Testis (tissue), 2 donors: ENCODE measurements at regions not wholly inside any gene's neighbourhood (a gene's known extent, or its start where the extent isn't known, plus 50 kb on each side); places are given as distances from the start of the nearest gene placed in this dataset.

Experiments
- DNase-seq: peaks from one replicate; pipeline ENCODE4 v3.0.0-alpha.2; 2019
- H3K27ac ChIP-seq, 2 donors: fragments of 200-600 bp; sonication (generic); one replicate each; pipeline ENCODE4 v1.5.1; 2019
- H3K27me3 ChIP-seq: fragments of 200-600 bp; sonication (generic); one replicate; pipeline ENCODE4 v1.5.1; 2019
- H3K36me3 ChIP-seq: fragments of 200-600 bp; sonication (generic); one replicate; pipeline ENCODE4 v1.5.1; 2017; ENCODE audit warnings: low read depth; ENCODE audit errors: missing control alignments
- H3K4me1 ChIP-seq: fragments of 200-600 bp; sonication (generic); one replicate; pipeline ENCODE4 v1.5.1; 2019
- H3K4me3 ChIP-seq, 2 donors: fragments of 200-600 bp; sonication (generic); one replicate each; pipeline ENCODE4 v1.5.1; 2017 to 2019
- H3K9me3 ChIP-seq: fragments of 200-600 bp; sonication (generic); one replicate; pipeline ENCODE4 v1.5.1; 2017
- POLR2A ChIP-seq: fragments of 450-650 bp; IDR thresholded peaks from one replicate; pipeline ENCODE4 v1.6.1; 2017; ENCODE audit warnings: antibody characterized with exemption, mild to moderate bottlenecking, moderate library complexity
- WGBS, 2 donors: methylation state at CpG; one replicate each; pipeline ENCODE4 v1.1.5; 2018; 5-methylcytosine and 5-hydroxymethylcytosine counted together
- intact Hi-C: fragments of 100-400 bp; cut with DNase I; formaldehyde crosslinking; loops from one replicate; pipeline ENCODE4 v1.15.1; 2023; ENCODE audit warnings: low total_unique reads
- TF ChIP-seq, protein P1 (sequence below), 3 experiments: fragments of 450-650 bp in 2 of 3; fragments of 200-600 bp in 1 of 3; sonication (generic) in 1 of 3; IDR thresholded peaks; one replicate each; pipeline ENCODE4 v1.5.1; 2016 to 2019; ENCODE audit warnings: antibody characterized with exemption in 3 of 3, mild to moderate bottlenecking in 2 of 3, moderate library complexity in 1 of 3

DNA sequence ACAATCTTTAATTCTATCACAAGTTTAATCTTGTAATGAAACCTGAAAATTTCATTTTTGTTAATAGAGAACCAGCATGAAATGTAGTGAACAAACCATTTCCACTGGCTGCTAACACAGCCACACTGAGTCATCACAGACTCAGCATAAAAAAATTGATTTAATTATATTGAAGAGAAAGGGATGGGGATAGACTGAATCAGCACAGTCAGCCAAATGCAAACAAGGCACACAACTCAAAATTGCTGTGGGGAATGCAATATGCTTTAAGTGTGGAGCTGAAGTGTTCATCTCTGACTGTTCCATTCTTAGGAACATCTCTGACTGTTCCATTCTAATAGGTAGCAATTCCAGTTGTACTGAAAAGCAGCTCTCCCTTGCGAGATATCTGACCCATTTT, 299.8 kb downstream of the MRPL39 start:
- no peaks in the 10 kb centered on the region for H3K4me1 ChIP-seq
- no peaks in the 10 kb centered on the region for H3K9me3 ChIP-seq
- intact Hi-C loops = no loop called here
- H3K27ac ChIP-seq = no peak overlapping the region
- no peak overlapping the region for H3K4me3 ChIP-seq
- no peak for TF ChIP-seq POLR2A
- TF ChIP-seq, protein P1, sequence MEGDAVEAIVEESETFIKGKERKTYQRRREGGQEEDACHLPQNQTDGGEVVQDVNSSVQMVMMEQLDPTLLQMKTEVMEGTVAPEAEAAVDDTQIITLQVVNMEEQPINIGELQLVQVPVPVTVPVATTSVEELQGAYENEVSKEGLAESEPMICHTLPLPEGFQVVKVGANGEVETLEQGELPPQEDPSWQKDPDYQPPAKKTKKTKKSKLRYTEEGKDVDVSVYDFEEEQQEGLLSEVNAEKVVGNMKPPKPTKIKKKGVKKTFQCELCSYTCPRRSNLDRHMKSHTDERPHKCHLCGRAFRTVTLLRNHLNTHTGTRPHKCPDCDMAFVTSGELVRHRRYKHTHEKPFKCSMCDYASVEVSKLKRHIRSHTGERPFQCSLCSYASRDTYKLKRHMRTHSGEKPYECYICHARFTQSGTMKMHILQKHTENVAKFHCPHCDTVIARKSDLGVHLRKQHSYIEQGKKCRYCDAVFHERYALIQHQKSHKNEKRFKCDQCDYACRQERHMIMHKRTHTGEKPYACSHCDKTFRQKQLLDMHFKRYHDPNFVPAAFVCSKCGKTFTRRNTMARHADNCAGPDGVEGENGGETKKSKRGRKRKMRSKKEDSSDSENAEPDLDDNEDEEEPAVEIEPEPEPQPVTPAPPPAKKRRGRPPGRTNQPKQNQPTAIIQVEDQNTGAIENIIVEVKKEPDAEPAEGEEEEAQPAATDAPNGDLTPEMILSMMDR (IDR thresholded peaks at IDR 0.05) = no peak
- 85 to 94% methylated on average over 1 of the region's 1 CpG for WGBS, 2 donors
- no peaks in the 10 kb centered on the region for H3K27me3 ChIP-seq
- DNase-seq = no peak
- no peaks in the 10 kb centered on the region for H3K36me3 ChIP-seq

DNA sequence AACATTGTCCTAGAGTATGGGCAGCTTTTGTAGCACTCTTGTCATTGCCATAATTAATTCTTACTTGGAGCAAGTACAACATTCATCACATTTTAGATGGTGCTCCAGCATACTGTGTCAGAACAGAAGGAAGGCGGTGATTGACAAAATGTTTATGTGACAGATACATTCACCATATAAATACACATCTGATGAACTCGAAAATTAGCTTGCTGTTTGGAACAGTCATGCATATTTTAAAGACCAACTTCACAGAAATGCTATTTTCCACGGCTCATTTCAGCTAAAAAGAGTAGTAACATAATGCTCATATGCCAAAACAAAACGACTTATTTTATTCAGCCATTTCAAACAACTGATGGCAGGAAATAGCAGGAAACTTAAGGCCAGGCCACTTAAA, 302.7 kb downstream of the MRPL39 start:
- DNase-seq = no peak
- intact Hi-C loops = no loop called here
- Histone ChIP-seq H3K4me1 (no peaks in the 10 kb centered on the region), H3K9me3 (no peaks in the 10 kb centered on the region), H3K4me3 (no peak overlapping the region), H3K36me3 (no peaks in the 10 kb centered on the region), H3K27ac (no peak overlapping the region), H3K27me3 (no peaks in the 10 kb centered on the region)
- TF ChIP-seq POLR2A = no peak
- TF ChIP-seq, protein P1 (IDR thresholded peaks at IDR 0.05) = no peak
- 79 to 81% methylated on average over 4 of the region's 4 CpGs for WGBS, 2 donors

DNA sequence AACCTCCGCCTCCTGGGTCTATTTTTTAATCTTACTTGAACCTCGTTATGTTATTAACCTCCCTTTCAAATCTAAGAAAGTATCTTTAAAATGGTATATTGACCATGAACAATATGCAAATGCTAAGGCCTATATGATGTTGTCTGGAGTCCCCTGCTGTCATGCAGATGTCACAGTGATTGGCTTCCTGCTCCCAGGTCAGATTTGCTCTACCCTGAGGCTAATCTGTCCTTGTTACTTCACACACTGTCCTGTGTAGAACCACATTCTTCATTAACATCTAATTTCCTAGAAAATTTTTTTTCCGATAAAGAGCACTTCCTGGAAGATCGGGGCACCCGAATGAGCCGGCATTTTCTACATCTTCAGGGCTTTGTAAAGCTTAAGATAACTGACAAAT, 306.6 kb downstream of the MRPL39 start:
- Histone ChIP-seq H3K27me3 (no peaks in the 10 kb centered on the region), H3K36me3 (no peaks in the 10 kb centered on the region), H3K4me3 (no peak overlapping the region), H3K27ac (no peak overlapping the region), H3K4me1 (peaks cover 7% of the 10 kb centered on the region), H3K9me3 (no peaks in the 10 kb centered on the region)
- TF ChIP-seq, protein P1 (IDR thresholded peaks at IDR 0.05) = no peak
- TF ChIP-seq POLR2A = no peak
- WGBS, 2 donors = 86 to 88% methylated on average over 6 of the region's 6 CpGs
- DNase-seq = no peak
- intact Hi-C loops = no loop called here

DNA sequence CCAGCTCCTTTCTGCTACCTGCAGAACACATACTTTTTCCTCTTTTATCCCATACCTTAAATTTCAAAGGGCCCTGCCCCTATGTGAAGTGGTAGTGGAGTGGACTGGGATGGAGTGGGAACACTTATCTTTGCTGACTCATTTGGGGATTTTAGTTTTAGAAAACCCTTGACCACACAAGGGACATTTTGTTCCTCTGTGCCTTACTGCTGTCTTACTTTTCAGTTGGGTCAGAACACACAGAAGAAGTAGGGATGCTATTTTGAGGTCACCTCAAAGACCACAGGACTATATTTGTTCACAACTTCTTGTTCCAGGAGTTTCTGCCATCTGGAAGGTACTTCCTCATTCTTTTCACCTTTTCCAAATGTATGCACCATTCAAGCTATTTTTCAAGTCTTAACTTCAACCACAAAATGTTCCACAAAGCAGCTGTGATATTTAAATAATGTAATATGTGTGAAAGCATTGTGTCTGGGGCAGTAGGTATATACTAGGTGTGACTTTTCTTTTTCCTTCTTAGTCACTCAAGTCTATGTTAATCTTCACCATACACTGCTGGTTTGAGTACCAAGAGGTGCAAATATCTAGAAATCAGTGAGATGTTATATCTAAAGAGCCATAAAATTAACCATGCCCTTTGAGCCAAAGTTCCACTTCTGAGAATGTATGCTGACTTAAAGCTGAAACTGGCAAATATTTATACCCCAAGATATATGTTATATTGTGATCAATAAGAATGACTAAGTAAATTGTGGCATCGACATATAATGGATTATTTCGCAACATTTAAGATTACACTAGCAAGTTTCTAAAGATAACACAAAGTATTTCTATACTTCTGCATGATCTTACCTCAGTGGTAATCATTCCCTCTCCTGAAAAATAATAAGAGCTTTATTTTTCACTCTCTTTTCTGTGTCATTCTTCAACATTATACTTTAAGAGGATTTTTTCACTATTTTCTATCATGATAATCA, 308.5 kb downstream of the MRPL39 start:
- no peak overlapping the region for H3K27ac ChIP-seq
- H3K27me3 ChIP-seq = no peaks in the 10 kb centered on the region
- no peak for TF ChIP-seq POLR2A
- TF ChIP-seq, protein P1 (IDR thresholded peaks at IDR 0.05) = no peak
- intact Hi-C loops = no loop called here
- WGBS, 2 donors = 66 to 73% methylated on average over 2 of the region's 2 CpGs
- no peaks in the 10 kb centered on the region for H3K36me3 ChIP-seq
- H3K4me3 ChIP-seq = no peak overlapping the region
- no peak for DNase-seq
- H3K4me1 ChIP-seq = peaks cover 10% of the 10 kb centered on the region
- H3K9me3 ChIP-seq = no peaks in the 10 kb centered on the region

DNA sequence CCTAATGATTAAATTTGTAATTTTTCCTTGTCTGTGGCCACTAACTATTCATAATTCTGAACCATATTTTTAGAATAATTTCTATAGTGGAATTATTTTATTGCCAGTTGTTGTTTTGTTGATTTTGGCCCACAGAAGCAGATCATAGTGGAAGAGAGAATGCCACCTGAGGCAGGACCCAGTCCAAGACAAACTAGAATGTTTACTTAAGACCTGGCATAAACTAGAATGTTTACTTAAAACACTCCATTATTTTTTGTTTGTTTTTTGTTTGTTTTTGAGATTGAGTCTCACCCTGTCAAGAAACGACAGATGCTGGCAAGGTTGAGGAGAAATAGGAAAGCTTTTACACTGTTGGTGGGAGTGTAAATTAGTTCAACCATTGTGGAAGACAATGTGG, 310.2 kb downstream of the MRPL39 start:
- Histone ChIP-seq H3K4me1 (peaks cover 10% of the 10 kb centered on the region), H3K36me3 (no peaks in the 10 kb centered on the region), H3K27me3 (no peaks in the 10 kb centered on the region), H3K27ac (no peak overlapping the region), H3K9me3 (no peaks in the 10 kb centered on the region), H3K4me3 (no peak overlapping the region)
- WGBS, 2 donors = 89 to 92% methylated on average over 1 of the region's 1 CpG
- intact Hi-C loops = no loop called here
- no peak for DNase-seq
- TF ChIP-seq, protein P1 (IDR thresholded peaks at IDR 0.05) = no peak
- TF ChIP-seq POLR2A = no peak
